PC-3 (cell line): ENCODE measurements at regions not wholly inside any gene's neighbourhood (a gene's known extent, or its start where the extent isn't known, plus 50 kb on each side); places are given as distances from the start of the nearest gene placed in this dataset.

Source experiments
- ATAC-seq: fragments of 200-7000 bp; cut with Tn5 transposase; 2 replicates; pipeline ENCODE4 v1.9.1; 2020; ENCODE audit warnings: mild to moderate bottlenecking, moderate library complexity
- BruUV-seq: library from RNA; stranded (reverse); fragments of 400-500 nt; replicated peaks from 2 replicates; lab custom pipeline; 2021; lab: Mats Ljungman, UMichigan
- CTCF ChIA-PET: fragments of 300-600 bp; sonication (Branson Sonifier 250); formaldehyde crosslinking; loops from one replicate; lab custom pipeline; 2022; ENCODE audit warnings: antibody characterized with exemption; lab: Charles Lee
- POLR2A ChIA-PET: fragments of 300-600 bp; sonication (Branson Sonifier 250); formaldehyde crosslinking; loops from one replicate; lab custom pipeline; 2022; ENCODE audit warnings: antibody characterized with exemption; ENCODE audit not compliant: unreplicated experiment; lab: Charles Lee
- DNase-seq: peaks from one replicate; pipeline ENCODE4 v3.0.0-alpha.2; 2015
- H2AFZ ChIP-seq: fragments of 300-600 bp; sonication (generic); 2 replicates; pipeline ENCODE4 v1.6.0; 2016; ENCODE audit warnings: antibody characterized with exemption, low read length
- H3F3A ChIP-seq: fragments of 300-600 bp; sonication (generic); one replicate; pipeline ENCODE4 v1.6.0; 2017; ENCODE audit warnings: antibody characterized with exemption, low read length, control low read depth, mild to moderate bottlenecking; ENCODE audit not compliant: unreplicated experiment
- H3K27ac ChIP-seq: fragments of 300-600 bp; sonication (generic); 2 replicates; pipeline ENCODE4 v1.5.1; 2016; ENCODE audit warnings: mild to moderate bottlenecking, low read length
- H3K27me3 ChIP-seq: fragments of 300-600 bp; sonication (generic); 2 replicates; pipeline ENCODE4 v1.6.1; 2016; ENCODE audit warnings: low read length, mixed read lengths
- H3K36me3 ChIP-seq: fragments of 300-600 bp; sonication (generic); 2 replicates; pipeline ENCODE4 v1.6.1; 2016; ENCODE audit warnings: low read depth, mixed run types, low read length, mixed read lengths
- H3K4me1 ChIP-seq: fragments of 300-600 bp; sonication (generic); 2 replicates; pipeline ENCODE4 v1.5.1; 2016; ENCODE audit warnings: low read length; ENCODE audit not compliant: insufficient read depth
- H3K4me2 ChIP-seq: fragments of 300-600 bp; sonication (generic); 2 replicates; pipeline ENCODE4 v1.6.0; 2016; ENCODE audit warnings: low read length
- H3K4me3 ChIP-seq: fragments of 300-600 bp; sonication (generic); 2 replicates; pipeline ENCODE4 v1.5.1; 2016; ENCODE audit warnings: mild to moderate bottlenecking, low read length, mixed read lengths
- H3K79me2 ChIP-seq: fragments of 300-600 bp; sonication (generic); 2 replicates; pipeline ENCODE4 v1.6.1; 2017; ENCODE audit warnings: low read length, mixed read lengths
- H3K9ac ChIP-seq: fragments of 300-600 bp; sonication (generic); 2 replicates; pipeline ENCODE4 v1.6.0; 2016; ENCODE audit warnings: mild to moderate bottlenecking, low read length
- H3K9me2 ChIP-seq: fragments of 300-600 bp; sonication (generic); replicated peaks from 2 replicates; pipeline ENCODE4 v1.6.1; 2016; ENCODE audit warnings: mixed run types, low read length, mixed read lengths
- H3K9me3 ChIP-seq: fragments of 300-600 bp; sonication (generic); 2 replicates; pipeline ENCODE4 v1.6.1; 2016; ENCODE audit warnings: low read length, mixed read lengths
- H4K20me1 ChIP-seq: fragments of 300-600 bp; sonication (generic); 2 replicates; pipeline ENCODE4 v1.6.1; 2016; ENCODE audit warnings: low read length, mixed read lengths
- EZH2 ChIP-seq: fragments of 300-600 bp; sonication (generic); IDR thresholded peaks from one replicate; pipeline ENCODE4 v1.6.1; 2017; ENCODE audit warnings: antibody characterized with exemption, mild to moderate bottlenecking, low read length; ENCODE audit not compliant: unreplicated experiment
- EZH2phosphoT487 ChIP-seq: fragments of 300-600 bp; sonication (generic); IDR thresholded peaks from 2 replicates; pipeline ENCODE4 v1.6.1; 2018; ENCODE audit warnings: mild to moderate bottlenecking, antibody characterized with exemption, low read length, borderline replicate concordance
- intact Hi-C: fragments of 100-400 bp; cut with micrococcal nuclease; formaldehyde crosslinking; loops from 2 replicates; pipeline ENCODE4 v1.9.0; 2023
- TF ChIP-seq, protein P1 (sequence below): fragments of 300-600 bp; sonication (generic); conservative IDR thresholded peaks from 2 replicates; pipeline ENCODE4 v1.5.1; 2017; ENCODE audit warnings: antibody characterized with exemption, low read depth, mild to moderate bottlenecking, low read length

DNA sequence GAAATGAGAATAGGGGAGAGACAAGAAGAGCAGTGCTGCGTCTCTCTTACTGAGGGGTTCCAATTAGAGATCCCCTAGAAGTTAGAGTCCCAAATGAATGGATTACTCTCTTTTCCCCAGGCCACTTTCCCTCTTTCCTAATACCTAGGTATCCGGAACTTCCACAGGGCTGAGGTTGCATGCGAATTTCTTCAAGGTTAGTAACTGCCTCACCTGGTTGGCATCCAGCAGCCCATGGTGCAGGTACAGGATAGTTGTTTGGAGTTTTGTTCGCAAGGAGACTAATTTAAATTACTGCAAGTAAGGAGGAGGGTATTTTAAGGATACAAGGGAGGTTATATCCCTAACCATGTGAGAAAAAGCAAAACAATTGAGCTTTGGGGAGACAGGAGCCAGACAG, 52.4 kb upstream of the JAK2 start:
- Histone ChIP-seq H3F3A (no peaks in the 10 kb centered on the region), H3K79me2 (no peaks in the 10 kb centered on the region), H3K4me3 (peak overlapping the region; percentile 46; the same call in 1 of the 2 replicates), H3K9me3 (no peaks in the 10 kb centered on the region), H3K9ac (peak overlapping the region; percentile 49), H2AFZ (no peak overlapping the region), H4K20me1 (no peaks in the 10 kb centered on the region), H3K4me2 (peak overlapping the region; percentile 80), H3K9me2 (no peaks in the 10 kb centered on the region), H3K36me3 (no peaks in the 10 kb centered on the region), H3K4me1 (peaks cover 39% of the 10 kb centered on the region), H3K27me3 (no peaks in the 10 kb centered on the region), H3K27ac (peak overlapping the region; percentile 92)
- ATAC-seq: no peak
- no peak for TF ChIP-seq EZH2
- TF ChIP-seq EZH2phosphoT487: no peak
- TF ChIP-seq, protein P1, sequence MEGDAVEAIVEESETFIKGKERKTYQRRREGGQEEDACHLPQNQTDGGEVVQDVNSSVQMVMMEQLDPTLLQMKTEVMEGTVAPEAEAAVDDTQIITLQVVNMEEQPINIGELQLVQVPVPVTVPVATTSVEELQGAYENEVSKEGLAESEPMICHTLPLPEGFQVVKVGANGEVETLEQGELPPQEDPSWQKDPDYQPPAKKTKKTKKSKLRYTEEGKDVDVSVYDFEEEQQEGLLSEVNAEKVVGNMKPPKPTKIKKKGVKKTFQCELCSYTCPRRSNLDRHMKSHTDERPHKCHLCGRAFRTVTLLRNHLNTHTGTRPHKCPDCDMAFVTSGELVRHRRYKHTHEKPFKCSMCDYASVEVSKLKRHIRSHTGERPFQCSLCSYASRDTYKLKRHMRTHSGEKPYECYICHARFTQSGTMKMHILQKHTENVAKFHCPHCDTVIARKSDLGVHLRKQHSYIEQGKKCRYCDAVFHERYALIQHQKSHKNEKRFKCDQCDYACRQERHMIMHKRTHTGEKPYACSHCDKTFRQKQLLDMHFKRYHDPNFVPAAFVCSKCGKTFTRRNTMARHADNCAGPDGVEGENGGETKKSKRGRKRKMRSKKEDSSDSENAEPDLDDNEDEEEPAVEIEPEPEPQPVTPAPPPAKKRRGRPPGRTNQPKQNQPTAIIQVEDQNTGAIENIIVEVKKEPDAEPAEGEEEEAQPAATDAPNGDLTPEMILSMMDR: no peak
- no TSS peak for BruUV-seq
- CTCF ChIA-PET: no interaction called here
- intact Hi-C loops: loop anchor here (5.0 kb wide), 1 partner anchor 695 kb away; no protein-coding TSS in a partner anchor
- POLR2A ChIA-PET: no interaction called here
- peak; percentile 53 for DNase-seq

DNA sequence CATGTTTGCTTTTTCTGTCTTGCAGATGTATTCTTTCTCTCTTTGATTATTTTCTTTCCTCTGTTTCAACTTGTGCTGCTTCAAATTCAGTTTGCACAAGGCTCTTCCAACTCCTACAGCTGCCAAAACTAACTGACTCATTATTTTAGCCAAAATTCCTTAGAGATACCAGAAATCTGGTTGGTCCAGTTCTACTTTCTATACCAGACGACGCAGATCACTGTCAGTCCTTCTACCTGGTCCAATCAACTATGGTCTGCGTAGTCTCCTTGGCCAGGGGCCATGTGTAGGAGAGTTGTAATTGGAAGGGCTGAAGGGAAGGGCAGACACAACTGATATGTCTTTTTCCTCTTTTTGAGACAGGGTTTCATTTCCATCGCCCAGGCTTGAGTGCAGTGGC, 51.9 kb upstream of the JAK2 start:
- no peaks in the 10 kb centered on the region for H3K36me3 ChIP-seq
- intact Hi-C loops: loop anchor here (5.0 kb wide), 1 partner anchor 696 kb away; no protein-coding TSS in a partner anchor
- H3K4me1 ChIP-seq: peaks cover 39% of the 10 kb centered on the region
- H2AFZ ChIP-seq: no peak overlapping the region
- ChIA-PET CTCF (no interaction called here), POLR2A (no interaction called here)
- H3K79me2 ChIP-seq: no peaks in the 10 kb centered on the region
- no peaks in the 10 kb centered on the region for H4K20me1 ChIP-seq
- no TSS peak for BruUV-seq
- H3K9me3 ChIP-seq: no peaks in the 10 kb centered on the region
- peak overlapping the region; percentile 46; the same call in 1 of the 2 replicates for H3K4me3 ChIP-seq
- peak overlapping the region; percentile 80 for H3K4me2 ChIP-seq
- TF ChIP-seq EZH2: no peak
- TF ChIP-seq, protein P1: no peak
- TF ChIP-seq EZH2phosphoT487: no peak
- peak overlapping the region; percentile 49 for H3K9ac ChIP-seq
- peak overlapping the region; percentile 92 for H3K27ac ChIP-seq
- ATAC-seq: peak; percentile 67
- no peaks in the 10 kb centered on the region for H3K9me2 ChIP-seq
- H3K27me3 ChIP-seq: no peaks in the 10 kb centered on the region
- peak; percentile 96 for DNase-seq
- no peaks in the 10 kb centered on the region for H3F3A ChIP-seq

DNA sequence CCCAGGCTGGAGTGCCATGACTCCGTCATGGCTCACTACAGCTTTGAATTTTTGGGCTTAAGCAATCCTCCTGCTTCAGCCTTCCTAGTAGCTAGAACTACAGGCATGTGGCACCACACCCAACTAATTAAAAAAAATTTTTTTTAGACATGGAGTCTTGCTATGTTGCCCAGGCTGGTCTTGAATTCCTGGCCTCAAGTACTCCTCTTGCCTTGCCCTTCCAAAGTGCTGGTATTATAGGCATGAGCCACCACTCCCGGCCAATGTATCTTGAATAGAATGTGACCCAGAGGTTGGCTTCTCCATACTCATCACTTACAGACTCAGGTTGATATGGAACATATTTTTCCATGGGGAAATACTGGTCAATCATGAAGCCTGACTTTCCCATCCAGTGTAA, 51.2 kb upstream of the JAK2 start:
- Histone ChIP-seq H3K27me3 (no peaks in the 10 kb centered on the region), H3K4me1 (peaks cover 40% of the 10 kb centered on the region), H3K9me2 (no peaks in the 10 kb centered on the region), H3K4me3 (no peak overlapping the region), H3K4me2 (peak overlapping the region; percentile 50), H3K36me3 (no peaks in the 10 kb centered on the region), H3K9me3 (no peaks in the 10 kb centered on the region), H4K20me1 (no peaks in the 10 kb centered on the region), H3K9ac (peak overlapping the region; percentile 48), H2AFZ (no peak overlapping the region), H3F3A (no peaks in the 10 kb centered on the region), H3K79me2 (no peaks in the 10 kb centered on the region), H3K27ac (peak overlapping the region; percentile 92)
- ChIA-PET POLR2A (no interaction called here), CTCF (no interaction called here)
- intact Hi-C loops: loop anchor here (5.0 kb wide), 1 partner anchor 697 kb away; no protein-coding TSS in a partner anchor
- DNase-seq (no peak), ATAC-seq (no peak)
- TF ChIP-seq EZH2phosphoT487: no peak
- TF ChIP-seq, protein P1: no peak
- no peak for TF ChIP-seq EZH2
- BruUV-seq: no TSS peak
